ENCODE measurements at regions not wholly inside any gene's neighbourhood (a gene's known extent, or its start where the extent isn't known, plus 50 kb on each side); places are given as distances from the start of the nearest gene placed in this dataset.

GRCh38 chr16:55055262-55055661, 124.6 kb downstream of the IRX5 start:
- Histone ChIP-seq H3K4me3 (ENCODE audit: insufficient read depth in 1 of 2, low read depth in 1 of 2, low read length in 2 of 2) (no peak overlapping the region), H3K27ac (ENCODE audit: low read length, poor library complexity, severe bottlenecking) (no peak overlapping the region), H3K23ac (ENCODE audit: low read length in 2 of 2) (no peak overlapping the region), H3K4ac (ENCODE audit: low read depth in 1 of 2, low read length in 2 of 2) (no peak overlapping the region), H2BK120ac (ENCODE audit: low read depth, low read length) (no peak overlapping the region), H3K79me1 (replicated peaks; ENCODE audit: low read length, poor library complexity, severe bottlenecking) (no peaks in the 10 kb centered on the region), H3K36me3 (ENCODE audit: control insufficient read depth in 1 of 2, insufficient read depth in 2 of 2, low read depth in 1 of 2, low read length in 2 of 2) (no peaks in the 10 kb centered on the region), H2BK12ac (ENCODE audit: low read length in 2 of 2) (no peak overlapping the region), H3K4me1 (ENCODE audit: control insufficient read depth, insufficient read depth, low read depth, low read length) (peaks cover 7% of the 10 kb centered on the region), H2AK5ac (ENCODE audit: low read length, severe bottlenecking) (no peak overlapping the region), H3K18ac (ENCODE audit: low read depth in 1 of 2, low read length in 2 of 2) (no peak overlapping the region), H2BK5ac (ENCODE audit: low read depth, low read length, poor library complexity, severe bottlenecking) (no peak overlapping the region), H3K4me2 (ENCODE audit: low read length, poor library complexity, severe bottlenecking) (no peak overlapping the region), H4K91ac (ENCODE audit: low read length) (no peak overlapping the region), H3K14ac (ENCODE audit: low read length in 2 of 2) (no peak overlapping the region), H3K9ac (ENCODE audit: low read length) (no peak overlapping the region), H2AFZ (ENCODE audit: low read depth, low read length) (no peak overlapping the region), H3K9me3 (ENCODE audit: control insufficient read depth, low read length) (peaks cover 7% of the 10 kb centered on the region), H2BK15ac (ENCODE audit: low read depth, poor library complexity, severe bottlenecking) (no peak overlapping the region), H4K8ac (ENCODE audit: low read length) (no peak overlapping the region), H3K27me3 (ENCODE audit: control insufficient read depth in 1 of 2, insufficient read depth in 1 of 2, low read length in 2 of 2) (peaks cover 19 to 48% of the 10 kb centered on the region in 2 experiments)
- WGBS, result 77% methylated on average over 3 of the region's 3 CpGs
- no peak for DNase-seq

- H3K18ac ChIP-seq (ENCODE audit: low read depth in 1 of 2, low read length in 2 of 2), result no peak overlapping the region
- H3K4ac ChIP-seq (ENCODE audit: low read depth in 1 of 2, low read length in 2 of 2), result no peak overlapping the region
- no peak overlapping the region for H3K14ac ChIP-seq (ENCODE audit: low read length in 2 of 2)
- no peak overlapping the region for H4K8ac ChIP-seq (ENCODE audit: low read length)
- H2BK120ac ChIP-seq (ENCODE audit: low read depth, low read length), result no peak overlapping the region
- peaks cover 7% of the 10 kb centered on the region for H3K9me3 ChIP-seq (ENCODE audit: control insufficient read depth, low read length)
- no peak overlapping the region for H3K23ac ChIP-seq (ENCODE audit: low read length in 2 of 2)
- H3K4me3 ChIP-seq (ENCODE audit: insufficient read depth in 1 of 2, low read depth in 1 of 2, low read length in 2 of 2), result peak overlapping the region; percentile 47 to 66
- no peak overlapping the region for H2AFZ ChIP-seq (ENCODE audit: low read depth, low read length)
- H3K4me2 ChIP-seq (ENCODE audit: low read length, poor library complexity, severe bottlenecking), result peak overlapping the region; percentile 84
- peaks cover 15% of the 10 kb centered on the region for H3K4me1 ChIP-seq (ENCODE audit: control insufficient read depth, insufficient read depth, low read depth, low read length)
- H3K36me3 ChIP-seq (ENCODE audit: control insufficient read depth in 1 of 2, insufficient read depth in 2 of 2, low read depth in 1 of 2, low read length in 2 of 2), result no peaks in the 10 kb centered on the region
- H2BK12ac ChIP-seq (ENCODE audit: low read length in 2 of 2), result no peak overlapping the region
- peaks cover 19 to 44% of the 10 kb centered on the region in 2 experiments for H3K27me3 ChIP-seq (ENCODE audit: control insufficient read depth in 1 of 2, insufficient read depth in 1 of 2, low read length in 2 of 2)
- no peaks in the 10 kb centered on the region for H3K79me1 ChIP-seq (replicated peaks; ENCODE audit: low read length, poor library complexity, severe bottlenecking)
- no peak for DNase-seq
- no peak overlapping the region for H4K91ac ChIP-seq (ENCODE audit: low read length)
- no peak overlapping the region for H2AK5ac ChIP-seq (ENCODE audit: low read length, severe bottlenecking)
- H2BK15ac ChIP-seq (ENCODE audit: low read depth, poor library complexity, severe bottlenecking), result no peak overlapping the region
- WGBS, result 7% methylated on average over 59 of the region's 64 CpGs
- H3K27ac ChIP-seq (ENCODE audit: low read length, poor library complexity, severe bottlenecking), result no peak overlapping the region
- H2BK5ac ChIP-seq (ENCODE audit: low read depth, low read length, poor library complexity, severe bottlenecking), result no peak overlapping the region
- H3K9ac ChIP-seq (ENCODE audit: low read length), result peak overlapping the region; percentile 31
These were observed 126.1 kb downstream of the IRX5 start for GRCh38 chr16:55056585-55057401.

GRCh38 chr16:55057866-55058265, 127.2 kb downstream of the IRX5 start:
- WGBS, result 82% methylated on average over 5 of the region's 6 CpGs
- no peak for DNase-seq
- no peak overlapping the region for H3K4me2 ChIP-seq (ENCODE audit: low read length, poor library complexity, severe bottlenecking)
- H2AK5ac ChIP-seq (ENCODE audit: low read length, severe bottlenecking), result no peak overlapping the region
- H3K36me3 ChIP-seq (ENCODE audit: control insufficient read depth in 1 of 2, insufficient read depth in 2 of 2, low read depth in 1 of 2, low read length in 2 of 2), result no peaks in the 10 kb centered on the region
- H3K4me1 ChIP-seq (ENCODE audit: control insufficient read depth, insufficient read depth, low read depth, low read length), result peaks cover 22% of the 10 kb centered on the region
- H3K27ac ChIP-seq (ENCODE audit: low read length, poor library complexity, severe bottlenecking), result no peak overlapping the region
- no peak overlapping the region for H2AFZ ChIP-seq (ENCODE audit: low read depth, low read length)
- no peak overlapping the region for H4K8ac ChIP-seq (ENCODE audit: low read length)
- no peaks in the 10 kb centered on the region for H3K79me1 ChIP-seq (replicated peaks; ENCODE audit: low read length, poor library complexity, severe bottlenecking)
- no peak overlapping the region for H2BK15ac ChIP-seq (ENCODE audit: low read depth, poor library complexity, severe bottlenecking)
- no peak overlapping the region for H3K4ac ChIP-seq (ENCODE audit: low read depth in 1 of 2, low read length in 2 of 2)
- H3K27me3 ChIP-seq (ENCODE audit: control insufficient read depth in 1 of 2, insufficient read depth in 1 of 2, low read length in 2 of 2), result peaks cover 19 to 44% of the 10 kb centered on the region in 2 experiments
- H2BK5ac ChIP-seq (ENCODE audit: low read depth, low read length, poor library complexity, severe bottlenecking), result no peak overlapping the region
- H3K4me3 ChIP-seq (ENCODE audit: insufficient read depth in 1 of 2, low read depth in 1 of 2, low read length in 2 of 2), result no peak overlapping the region
- no peak overlapping the region for H2BK120ac ChIP-seq (ENCODE audit: low read depth, low read length)
- H3K9me3 ChIP-seq (ENCODE audit: control insufficient read depth, low read length), result peaks cover 7% of the 10 kb centered on the region
- H3K14ac ChIP-seq (ENCODE audit: low read length in 2 of 2), result no peak overlapping the region
- no peak overlapping the region for H3K18ac ChIP-seq (ENCODE audit: low read depth in 1 of 2, low read length in 2 of 2)
- no peak overlapping the region for H2BK12ac ChIP-seq (ENCODE audit: low read length in 2 of 2)
- H3K23ac ChIP-seq (ENCODE audit: low read length in 2 of 2), result no peak overlapping the region
- H4K91ac ChIP-seq (ENCODE audit: low read length), result no peak overlapping the region
- H3K9ac ChIP-seq (ENCODE audit: low read length), result no peak overlapping the region

- Histone ChIP-seq H4K91ac (ENCODE audit: low read length) (no peak overlapping the region), H3K23ac (ENCODE audit: low read length in 2 of 2) (no peak overlapping the region), H2BK120ac (ENCODE audit: low read depth, low read length) (no peak overlapping the region), H3K4ac (ENCODE audit: low read depth in 1 of 2, low read length in 2 of 2) (no peak overlapping the region), H3K9me3 (ENCODE audit: control insufficient read depth, low read length) (peaks cover 7% of the 10 kb centered on the region), H2AK5ac (ENCODE audit: low read length, severe bottlenecking) (no peak overlapping the region), H3K18ac (ENCODE audit: low read depth in 1 of 2, low read length in 2 of 2) (no peak overlapping the region), H4K8ac (ENCODE audit: low read length) (no peak overlapping the region), H3K36me3 (ENCODE audit: control insufficient read depth in 1 of 2, insufficient read depth in 2 of 2, low read depth in 1 of 2, low read length in 2 of 2) (no peaks in the 10 kb centered on the region), H2BK5ac (ENCODE audit: low read depth, low read length, poor library complexity, severe bottlenecking) (no peak overlapping the region), H3K9ac (ENCODE audit: low read length) (no peak overlapping the region), H3K4me3 (ENCODE audit: insufficient read depth in 1 of 2, low read depth in 1 of 2, low read length in 2 of 2) (no peak overlapping the region), H3K4me2 (ENCODE audit: low read length, poor library complexity, severe bottlenecking) (no peak overlapping the region), H3K27ac (ENCODE audit: low read length, poor library complexity, severe bottlenecking) (no peak overlapping the region), H3K4me1 (ENCODE audit: control insufficient read depth, insufficient read depth, low read depth, low read length) (peaks cover 24% of the 10 kb centered on the region), H3K27me3 (ENCODE audit: control insufficient read depth in 1 of 2, insufficient read depth in 1 of 2, low read length in 2 of 2) (peaks cover 19 to 44% of the 10 kb centered on the region in 2 experiments), H2AFZ (ENCODE audit: low read depth, low read length) (no peak overlapping the region), H3K79me1 (replicated peaks; ENCODE audit: low read length, poor library complexity, severe bottlenecking) (no peaks in the 10 kb centered on the region), H2BK12ac (ENCODE audit: low read length in 2 of 2) (no peak overlapping the region), H2BK15ac (ENCODE audit: low read depth, poor library complexity, severe bottlenecking) (no peak overlapping the region), H3K14ac (ENCODE audit: low read length in 2 of 2) (no peak overlapping the region)
- WGBS, result 43% methylated on average over 4 of the region's 4 CpGs
- DNase-seq, result no peak
These were observed 127.9 kb downstream of the IRX5 start for GRCh38 chr16:55058576-55058975.
